ENCODE measurements at regions not wholly inside any gene's neighbourhood (a gene's known extent, or its start where the extent isn't known, plus 50 kb on each side); places are given as distances from the start of the nearest gene placed in this dataset.

DNA sequence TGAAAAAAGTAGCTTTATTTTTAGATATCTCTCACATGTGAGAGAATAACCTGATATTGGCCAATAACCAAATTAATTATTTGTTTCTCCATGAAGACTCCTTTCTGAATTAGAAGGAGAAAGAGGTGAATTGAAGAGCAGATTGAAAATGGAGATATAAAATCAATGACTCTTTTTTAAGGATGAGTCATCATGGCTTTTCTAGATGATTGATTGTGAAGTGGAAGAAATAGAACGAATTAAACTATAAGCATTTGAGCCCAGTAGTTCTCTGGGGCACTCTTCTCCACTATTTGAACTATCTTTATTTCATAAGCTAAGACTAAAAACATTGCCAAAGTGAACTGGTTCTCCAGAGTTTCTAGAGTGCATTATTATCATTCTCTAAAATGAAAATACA is 137.2 kb upstream of the EDNRA start:
- TF ChIP-seq, protein P1, sequence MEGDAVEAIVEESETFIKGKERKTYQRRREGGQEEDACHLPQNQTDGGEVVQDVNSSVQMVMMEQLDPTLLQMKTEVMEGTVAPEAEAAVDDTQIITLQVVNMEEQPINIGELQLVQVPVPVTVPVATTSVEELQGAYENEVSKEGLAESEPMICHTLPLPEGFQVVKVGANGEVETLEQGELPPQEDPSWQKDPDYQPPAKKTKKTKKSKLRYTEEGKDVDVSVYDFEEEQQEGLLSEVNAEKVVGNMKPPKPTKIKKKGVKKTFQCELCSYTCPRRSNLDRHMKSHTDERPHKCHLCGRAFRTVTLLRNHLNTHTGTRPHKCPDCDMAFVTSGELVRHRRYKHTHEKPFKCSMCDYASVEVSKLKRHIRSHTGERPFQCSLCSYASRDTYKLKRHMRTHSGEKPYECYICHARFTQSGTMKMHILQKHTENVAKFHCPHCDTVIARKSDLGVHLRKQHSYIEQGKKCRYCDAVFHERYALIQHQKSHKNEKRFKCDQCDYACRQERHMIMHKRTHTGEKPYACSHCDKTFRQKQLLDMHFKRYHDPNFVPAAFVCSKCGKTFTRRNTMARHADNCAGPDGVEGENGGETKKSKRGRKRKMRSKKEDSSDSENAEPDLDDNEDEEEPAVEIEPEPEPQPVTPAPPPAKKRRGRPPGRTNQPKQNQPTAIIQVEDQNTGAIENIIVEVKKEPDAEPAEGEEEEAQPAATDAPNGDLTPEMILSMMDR (IDR thresholded peaks at IDR 0.05), result no peak
- TF ChIP-seq POLR2A (IDR thresholded peaks at IDR 0.05), result no peak

Data from Peyer's patch (tissue), 4 donors.